ENCODE measurements at regions not wholly inside any gene's neighbourhood (a gene's known extent, or its start where the extent isn't known, plus 50 kb on each side); places are given as distances from the start of the nearest gene placed in this dataset.

- DNase-seq = no peak
These were observed 63.0 kb upstream of the RBPJ start for GRCh38 chr4:26257850-26258249.

- DNase-seq = no peak
These were observed 60.2 kb upstream of the RBPJ start for GRCh38 chr4:26260571-26260970.

- DNase-seq = no peak
These were observed 59.4 kb upstream of the RBPJ start for GRCh38 chr4:26261405-26261804.

- no peak for DNase-seq
These were observed 57.6 kb upstream of the RBPJ start for GRCh38 chr4:26263165-26263564.

DNA sequence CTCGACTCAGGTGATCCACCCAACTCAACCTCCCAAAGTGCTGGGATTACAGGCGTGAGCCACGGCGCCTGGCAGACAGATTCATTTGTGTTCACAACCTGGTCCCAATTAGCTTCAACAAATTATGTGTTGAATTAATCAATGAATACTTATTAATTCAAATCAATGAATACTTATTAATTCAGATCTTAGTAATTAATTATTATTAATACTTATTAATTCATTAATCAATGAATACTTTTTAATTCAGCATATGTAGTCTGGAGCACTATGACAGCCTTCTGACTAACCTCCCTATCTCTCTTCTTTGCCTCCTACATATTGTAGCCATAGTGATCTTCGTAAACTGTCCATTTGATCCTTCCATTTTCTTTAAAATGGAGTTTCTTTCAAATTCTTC lies 56.7 kb upstream of the RBPJ start:
- no peak for DNase-seq

DNA sequence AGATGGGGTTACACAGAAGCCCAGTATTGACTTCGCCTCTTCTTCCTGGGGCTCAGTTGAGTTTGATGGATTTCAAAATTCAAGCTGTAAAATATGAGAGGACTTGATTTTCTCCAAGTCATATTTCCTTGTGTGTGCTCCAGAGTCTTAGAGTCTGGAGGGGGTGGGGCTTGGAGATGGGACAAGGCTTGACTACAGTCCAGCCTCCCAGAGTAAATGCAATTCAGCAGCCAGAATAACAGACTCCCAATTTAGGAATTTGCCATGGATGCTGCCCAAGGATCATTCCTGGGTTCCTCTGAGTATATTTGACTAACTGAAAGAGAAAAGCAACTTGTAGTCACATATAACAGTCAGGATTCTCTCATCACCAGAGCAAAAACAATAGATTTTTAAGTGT lies 53.7 kb upstream of the RBPJ start:
- no peak for DNase-seq

GRCh38 chr4:26268246-26268645 lies 52.6 kb upstream of the RBPJ start:
- no peak for DNase-seq

DNA sequence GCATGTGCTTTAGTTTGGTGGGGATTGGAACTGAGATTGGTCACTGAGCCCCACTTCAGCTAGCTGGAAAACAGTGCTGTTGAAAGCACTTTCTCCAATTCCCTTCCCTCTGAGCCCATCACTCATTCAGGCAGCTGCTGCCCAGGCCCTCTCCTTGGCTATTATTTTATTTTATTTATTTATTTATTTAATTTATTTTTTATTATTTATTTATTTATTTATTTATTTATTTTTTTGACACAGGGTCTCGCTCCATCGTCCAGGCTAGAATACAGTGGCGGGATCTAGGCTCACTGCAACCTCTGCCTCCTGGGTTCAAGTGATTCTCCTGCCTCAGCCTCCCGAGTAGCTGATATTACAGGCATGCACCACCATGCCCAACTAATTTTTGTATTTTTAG lies 51.8 kb upstream of the RBPJ start:
- no peak for DNase-seq

Measured in stimulated activated CD4-positive, alpha-beta T cell treated with anti-CD3 and anti-CD28 coated beads, Interleukin-2, amount 100 ng/mL, for 48 hours (primary cell).